Thoracic aorta (tissue), 2 donors: ENCODE measurements at regions not wholly inside any gene's neighbourhood (a gene's known extent, or its start where the extent isn't known, plus 50 kb on each side); places are given as distances from the start of the nearest gene placed in this dataset.

Experiments used
- ATAC-seq: fragments of 150-250 bp; one replicate; pipeline ENCODE4 v1.8.0; 2017; ENCODE audit warnings: low read depth; ENCODE audit not compliant: insufficient number of reproducible peaks, low FRiP score
- DNase-seq: peaks from one replicate; pipeline ENCODE4 v3.0.0-alpha.2; 2020; ENCODE audit warnings: low spot score
- H3K27ac ChIP-seq, 2 donors: fragments of 200-600 bp; sonication (generic); 1 replicate in 1 of 2; 2 replicates in 1 of 2; pipeline ENCODE4 v1.5.1; 2016; ENCODE audit warnings: mild to moderate bottlenecking in 2 of 2, moderate library complexity in 2 of 2
- H3K27me3 ChIP-seq: fragments of 200-600 bp; sonication (generic); replicated peaks from 2 replicates; pipeline ENCODE4 v1.6.0; 2016; ENCODE audit warnings: mild to moderate bottlenecking; ENCODE audit not compliant: insufficient read depth
- H3K36me3 ChIP-seq: fragments of 200-600 bp; sonication (generic); one replicate; pipeline ENCODE4 v1.5.1; 2016
- H3K4me1 ChIP-seq, 2 donors: fragments of 200-600 bp; sonication (generic); 1 replicate in 1 of 2; 2 replicates in 1 of 2; pipeline versions ENCODE4 v1.5.1 to v1.6.0; 2016; ENCODE audit warnings: low read depth in 2 of 2, mild to moderate bottlenecking in 1 of 2; ENCODE audit not compliant: control insufficient read depth in 1 of 2
- H3K4me3 ChIP-seq: fragments of 200-600 bp; sonication (generic); 2 replicates; pipeline ENCODE4 v1.5.1; 2016; ENCODE audit warnings: mild to moderate bottlenecking
- H3K9me3 ChIP-seq: fragments of 200-600 bp; sonication (generic); 2 replicates; pipeline ENCODE4 v1.5.1; 2016
- CTCF ChIP-seq: fragments of 200-600 bp; sonication (generic); IDR thresholded peaks from one replicate; pipeline ENCODE4 v1.5.1; 2019; ENCODE audit warnings: antibody characterized with exemption

GRCh38 chr20:51244466-51244865 lies 221.6 kb upstream of the KCNG1 start:
- Histone ChIP-seq H3K4me1 (no peaks in the 10 kb centered on the region), H3K27ac (no peak overlapping the region), H3K36me3 (no peaks in the 10 kb centered on the region), H3K4me3 (no peak overlapping the region), H3K9me3 (peaks cover 11% of the 10 kb centered on the region), H3K27me3 (peaks cover 3% of the 10 kb centered on the region)
- DNase-seq (no peak), ATAC-seq (no peak)
- TF ChIP-seq CTCF = no peak

DNA sequence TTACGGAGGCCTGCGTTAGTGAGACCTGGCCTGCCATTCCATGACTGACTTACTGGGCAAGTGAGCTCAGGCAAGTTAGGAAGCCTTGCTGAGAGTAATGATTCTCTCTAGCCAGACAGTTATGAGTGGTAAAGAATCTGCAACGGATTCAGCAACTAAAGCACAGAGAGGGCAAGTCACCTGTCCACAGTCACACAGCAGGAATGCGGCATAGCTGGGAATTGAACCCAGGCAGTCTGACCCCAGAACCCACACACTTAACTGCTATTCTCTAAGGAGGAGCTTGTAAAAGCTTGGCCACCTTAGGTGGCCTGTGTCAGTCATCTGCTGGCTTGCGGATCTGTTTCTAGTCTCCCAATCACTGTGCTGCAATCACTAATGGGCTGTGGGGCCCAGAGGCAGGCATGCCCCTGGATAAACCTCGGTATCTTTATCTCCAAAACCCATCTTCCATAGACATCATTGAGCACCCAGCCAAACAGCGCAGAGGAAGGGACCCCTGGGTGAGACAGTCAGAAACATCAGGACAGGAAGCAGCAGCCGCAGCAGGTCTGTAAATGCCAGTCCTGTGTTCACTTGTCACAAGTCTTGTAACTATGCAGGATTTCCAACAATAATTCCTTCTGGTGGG lies 215.9 kb upstream of the KCNG1 start:
- H3K27ac ChIP-seq = no peak overlapping the region
- DNase-seq (no peak), ATAC-seq (no peak)

DNA sequence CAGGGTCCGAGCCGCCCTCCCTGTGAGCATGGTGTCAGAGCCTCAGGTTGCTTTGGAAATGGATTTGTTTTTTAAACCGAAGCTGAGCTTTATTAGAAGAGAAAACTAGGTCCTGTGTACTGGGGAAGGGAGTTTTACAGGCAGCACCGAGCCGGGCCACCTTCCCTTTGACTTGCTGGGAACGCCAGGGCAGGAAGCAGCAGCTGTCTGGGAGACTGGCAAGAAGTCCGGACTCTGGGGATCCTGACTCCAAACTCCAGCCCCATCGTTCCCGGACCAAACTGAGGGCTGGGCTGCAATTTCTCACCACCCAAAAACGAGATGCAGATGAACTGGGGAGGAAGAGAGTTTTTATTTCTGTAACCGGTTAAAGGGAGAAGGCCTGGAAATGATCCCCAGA lies 214.9 kb upstream of the KCNG1 start:
- no peak overlapping the region for H3K27ac ChIP-seq
- DNase-seq (no peak), ATAC-seq (no peak)
- H3K9me3 ChIP-seq = peaks cover 9% of the 10 kb centered on the region
- no peaks in the 10 kb centered on the region for H3K27me3 ChIP-seq
- no peaks in the 10 kb centered on the region for H3K4me1 ChIP-seq
- no peaks in the 10 kb centered on the region for H3K36me3 ChIP-seq
- H3K4me3 ChIP-seq = no peak overlapping the region
- TF ChIP-seq CTCF = no peak

More for the DNA sequence above, 215.9 kb upstream of the KCNG1 start:
- Histone ChIP-seq H3K27me3 (no peaks in the 10 kb centered on the region), H3K4me1 (no peaks in the 10 kb centered on the region), H3K4me3 (no peak overlapping the region), H3K9me3 (peaks cover 11% of the 10 kb centered on the region), H3K36me3 (no peaks in the 10 kb centered on the region)
- no peak for TF ChIP-seq CTCF

GRCh38 chr20:51237278-51237677 lies 214.4 kb upstream of the KCNG1 start:
- H3K4me3 ChIP-seq = no peak overlapping the region
- no peak for ATAC-seq
- peaks cover 4% of the 10 kb centered on the region for H3K9me3 ChIP-seq
- no peaks in the 10 kb centered on the region for H3K36me3 ChIP-seq
- H3K27me3 ChIP-seq = no peaks in the 10 kb centered on the region
- no peak overlapping the region for H3K27ac ChIP-seq
- no peak for TF ChIP-seq CTCF
- no peaks in the 10 kb centered on the region for H3K4me1 ChIP-seq
- no peak for DNase-seq

DNA sequence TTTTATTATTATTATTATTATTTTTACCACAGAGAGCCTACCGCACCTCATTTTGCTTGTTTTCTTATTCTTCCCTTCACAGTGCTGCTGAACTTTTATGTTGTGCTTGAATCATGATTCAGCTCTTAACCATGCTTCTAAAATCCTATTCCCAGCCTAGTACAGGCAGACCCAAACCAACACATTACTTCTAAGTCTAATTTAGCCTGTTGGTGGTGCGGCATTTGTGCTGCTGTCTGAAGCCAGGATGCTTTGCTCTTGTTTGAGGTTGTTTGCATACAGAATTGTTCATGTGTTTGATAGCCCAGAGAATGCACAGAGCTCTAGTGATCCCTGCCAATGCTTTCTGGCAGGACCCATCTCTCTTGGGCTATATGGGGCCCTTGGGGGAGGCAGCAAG lies 213.5 kb upstream of the KCNG1 start:
- H3K36me3 ChIP-seq = no peaks in the 10 kb centered on the region
- no peak for TF ChIP-seq CTCF
- no peaks in the 10 kb centered on the region for H3K9me3 ChIP-seq
- no peaks in the 10 kb centered on the region for H3K27me3 ChIP-seq
- ATAC-seq (no peak), DNase-seq (no peak)
- no peak overlapping the region for H3K27ac ChIP-seq
- no peak overlapping the region for H3K4me3 ChIP-seq
- no peaks in the 10 kb centered on the region for H3K4me1 ChIP-seq
